Inflammatory macrophage treated with lipopolysaccharide for 4 hours (primary cell): ENCODE measurements at regions not wholly inside any gene's neighbourhood (a gene's known extent, or its start where the extent isn't known, plus 50 kb on each side); places are given as distances from the start of the nearest gene placed in this dataset.

Experiments used
- DNase-seq: peaks from one replicate; pipeline ENCODE4 v3.0.0-alpha.2; 2020

DNA sequence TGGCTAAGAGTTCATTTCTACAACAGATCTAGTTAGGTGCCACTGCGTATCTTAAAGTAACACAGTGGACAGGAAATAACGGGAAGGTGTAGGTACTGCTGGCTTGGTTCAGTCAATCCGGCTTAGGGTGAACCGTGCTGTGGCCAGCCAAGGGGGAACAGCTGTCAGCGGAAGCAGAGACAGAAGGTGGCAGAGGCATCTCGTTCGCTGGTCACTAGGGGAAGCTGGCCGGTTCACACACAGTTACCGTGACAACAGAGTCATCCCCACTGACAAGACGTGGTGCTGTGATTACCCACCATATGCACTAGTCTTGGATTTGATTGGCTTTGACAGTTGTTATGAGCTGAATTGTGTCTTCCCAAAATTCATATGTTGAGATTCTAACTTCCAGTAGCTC is 58.8 kb upstream of the HDAC4 start:
- DNase-seq, result no peak

DNA sequence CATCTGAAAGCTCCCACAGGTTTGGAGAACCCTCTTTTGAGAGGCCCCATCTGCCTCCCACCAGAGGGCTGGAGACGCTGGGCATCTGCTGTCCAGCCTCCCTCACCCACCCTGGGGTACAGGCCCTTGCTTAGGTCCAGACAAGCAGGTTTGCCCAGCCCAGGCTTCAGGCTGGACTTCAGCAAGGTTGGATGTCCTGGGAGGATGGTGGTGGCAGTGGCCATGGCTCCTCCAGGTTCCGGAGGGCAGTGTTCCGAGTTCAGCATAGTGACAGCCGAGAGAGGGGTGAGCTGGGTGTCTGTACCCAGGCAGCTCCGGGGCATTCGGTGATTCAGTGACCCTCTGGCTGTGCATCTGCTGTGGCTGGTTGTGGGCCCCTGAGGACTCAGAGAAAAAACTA is 58.2 kb upstream of the HDAC4 start:
- DNase-seq, result no peak

DNA sequence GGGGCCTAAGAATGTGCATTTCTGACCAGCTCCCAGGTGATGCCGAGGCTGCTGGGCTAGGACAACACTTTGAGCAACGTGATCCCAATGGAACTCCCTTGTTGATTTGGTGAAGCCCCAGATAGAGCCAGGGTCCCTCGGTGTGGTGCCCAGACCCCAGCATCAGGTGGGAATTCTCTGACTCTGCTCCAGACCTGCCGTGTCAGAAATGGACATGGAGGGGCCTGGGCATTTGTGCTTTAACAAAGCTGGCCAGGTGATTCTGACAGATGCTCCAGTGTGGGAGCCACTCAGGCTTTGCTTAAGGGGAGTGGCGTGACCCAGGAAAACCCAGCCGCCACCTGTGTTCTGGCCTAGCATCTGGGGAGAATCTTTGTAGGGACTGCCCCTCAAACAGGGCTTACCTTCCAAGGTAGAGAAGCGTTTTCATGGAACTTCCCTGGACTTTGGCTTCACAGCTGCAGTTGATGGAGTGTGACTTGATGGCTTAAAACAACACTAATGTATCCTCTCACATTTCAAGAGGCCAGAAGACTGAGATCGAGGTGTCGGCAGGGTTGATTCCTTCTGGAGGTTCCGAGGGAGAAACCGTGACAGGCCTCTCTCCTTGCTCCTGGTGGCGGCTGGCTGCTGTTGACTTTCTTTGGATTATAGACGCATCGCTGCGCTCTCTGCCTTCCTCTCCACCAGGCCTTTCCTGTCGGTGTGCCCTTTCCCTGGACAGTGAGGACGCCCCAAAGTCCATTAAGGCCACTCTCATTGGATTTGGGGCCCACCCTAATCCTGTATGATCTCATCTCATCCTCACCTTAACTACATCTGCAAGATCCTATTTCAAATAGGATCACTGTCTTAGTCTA is 57.0 kb upstream of the HDAC4 start:
- no peak for DNase-seq

DNA sequence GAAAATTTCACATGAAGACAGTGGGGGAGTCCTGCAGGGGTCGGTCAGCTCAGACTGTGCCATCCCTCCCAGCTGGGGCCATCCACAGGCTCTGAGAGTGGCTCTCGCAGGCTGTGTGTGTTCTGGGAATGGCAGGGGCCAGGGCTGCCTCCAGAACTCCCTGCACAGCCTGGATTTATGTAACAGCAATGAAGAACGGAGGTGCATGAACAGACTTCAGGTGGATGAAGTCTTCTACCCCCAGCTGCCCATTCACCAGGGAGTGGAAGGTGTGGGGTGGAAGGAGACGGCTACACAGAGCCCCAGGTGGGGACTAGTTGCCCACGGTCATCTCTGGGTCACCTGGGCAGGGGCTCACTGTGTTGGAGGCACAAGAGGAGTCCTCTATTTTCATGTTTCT is 56.1 kb upstream of the HDAC4 start:
- DNase-seq, result no peak

DNA sequence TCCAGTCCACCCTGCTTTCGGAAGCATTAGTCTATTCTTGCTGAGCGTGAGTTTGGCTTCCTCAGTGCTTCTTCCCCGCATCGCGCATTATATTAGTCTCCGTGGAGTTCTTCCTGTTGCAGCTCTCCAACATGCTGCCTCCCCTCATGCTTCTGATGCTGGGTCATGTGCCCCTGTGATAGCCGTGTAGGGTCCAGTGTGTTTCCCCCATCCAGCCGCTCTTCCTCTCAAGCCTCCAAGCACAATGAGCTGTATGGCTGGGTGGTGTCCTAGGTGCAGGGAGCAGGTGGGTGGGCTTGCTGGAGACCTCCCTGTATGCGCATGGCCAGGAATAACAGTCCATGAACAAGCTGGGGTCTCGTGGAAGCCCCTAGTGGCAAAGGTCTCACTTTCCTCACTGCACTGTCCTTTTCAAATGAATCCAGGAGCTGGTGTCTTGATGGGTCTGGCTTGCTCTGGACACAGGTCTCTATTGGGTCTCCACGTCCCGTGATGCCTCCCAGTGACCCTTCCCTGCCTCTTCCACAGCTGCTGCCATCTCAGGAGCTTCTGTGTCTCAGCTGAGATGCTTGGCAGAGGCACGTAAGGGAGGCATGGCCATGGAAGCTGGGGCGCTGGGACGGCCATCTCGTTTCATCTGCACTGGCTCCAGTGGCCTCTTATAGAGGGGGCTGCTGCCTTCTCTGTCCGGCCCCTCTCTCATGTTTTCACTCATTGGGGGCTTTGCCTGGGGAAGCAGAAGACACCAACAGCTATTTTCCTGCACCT is 54.8 kb upstream of the HDAC4 start:
- DNase-seq, result no peak

DNA sequence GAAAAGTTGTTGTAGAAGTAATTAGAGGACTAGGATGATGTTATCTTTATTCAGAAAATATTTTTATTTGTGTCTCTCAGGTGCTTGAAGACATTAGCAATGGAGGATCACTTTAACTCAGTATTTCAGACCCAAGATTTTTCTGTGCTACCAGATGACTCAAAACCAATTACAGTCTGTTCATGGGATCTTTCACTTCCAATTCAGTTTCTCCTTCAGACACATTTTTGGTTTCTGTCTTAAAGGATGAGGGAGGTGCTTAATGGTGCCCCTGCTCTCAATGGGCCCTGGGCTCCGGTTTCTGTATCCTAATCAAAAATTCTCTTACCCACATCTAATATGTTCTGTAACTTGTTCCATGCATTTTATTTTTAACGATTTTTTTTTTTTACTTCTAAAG is 53.7 kb upstream of the HDAC4 start:
- DNase-seq, result peak; percentile 18
